Suprapubic skin (tissue), 4 donors: ENCODE measurements at regions not wholly inside any gene's neighbourhood (a gene's known extent, or its start where the extent isn't known, plus 50 kb on each side); places are given as distances from the start of the nearest gene placed in this dataset.

Experiments used
- DNase-seq, 2 donors: peaks; one replicate each; pipeline ENCODE4 v3.0.0-alpha.2; 2019; ENCODE audit warnings: low spot score in 2 of 2
- H3K27ac ChIP-seq: fragments of 200-600 bp; sonication (generic); one replicate; pipeline ENCODE4 v1.5.1; 2019
- H3K27me3 ChIP-seq: fragments of 200-600 bp; sonication (generic); one replicate; pipeline ENCODE4 v1.5.1; 2019
- H3K36me3 ChIP-seq: fragments of 200-600 bp; sonication (generic); one replicate; pipeline ENCODE4 v1.5.1; 2019
- H3K4me1 ChIP-seq: fragments of 200-600 bp; sonication (generic); one replicate; pipeline ENCODE4 v1.5.1; 2019
- H3K4me3 ChIP-seq: fragments of 200-600 bp; sonication (generic); one replicate; pipeline ENCODE4 v1.5.1; 2019; ENCODE audit warnings: mild to moderate bottlenecking
- H3K9me3 ChIP-seq: fragments of 200-600 bp; sonication (generic); one replicate; pipeline ENCODE4 v1.5.1; 2019
- CTCF ChIP-seq, 2 donors: fragments of 200-600 bp in 1 of 2; fragments of 450-650 bp in 1 of 2; sonication (generic) in 1 of 2; IDR thresholded peaks; one replicate each; pipeline ENCODE4 v1.5.1; 2016 to 2019; ENCODE audit warnings: antibody characterized with exemption in 2 of 2, mild to moderate bottlenecking in 1 of 2, moderate library complexity in 1 of 2
- EP300 ChIP-seq: sonication (generic); formaldehyde crosslinking; IDR thresholded peaks from one replicate; pipeline ENCODE4 v1.6.1; 2017; ENCODE audit warnings: antibody characterized with exemption
- POLR2A ChIP-seq, 2 donors: fragments of 450-650 bp; IDR thresholded peaks; one replicate each; pipeline ENCODE4 v1.6.1; 2017; ENCODE audit warnings: antibody characterized with exemption in 2 of 2, mild to moderate bottlenecking in 2 of 2, moderate library complexity in 2 of 2
- POLR2AphosphoS5 ChIP-seq, 3 donors: sonication (generic); formaldehyde crosslinking; IDR thresholded peaks; one replicate each; pipeline ENCODE4 v1.6.1; 2017; ENCODE audit warnings: antibody characterized with exemption in 3 of 3
- WGBS: methylation state at CpG from one replicate; pipeline ENCODE4 v1.1.5; 2018; 5-methylcytosine and 5-hydroxymethylcytosine counted together

- Histone ChIP-seq H3K27me3 (no peaks in the 10 kb centered on the region), H3K9me3 (no peaks in the 10 kb centered on the region), H3K36me3 (no peaks in the 10 kb centered on the region), H3K27ac (no peak overlapping the region), H3K4me1 (no peaks in the 10 kb centered on the region), H3K4me3 (no peak overlapping the region)
- WGBS: 60% methylated on average over 3 of the region's 3 CpGs
- TF ChIP-seq CTCF (IDR thresholded peaks at IDR 0.05) (no peak), EP300 (no peak), POLR2A (IDR thresholded peaks at IDR 0.05) (no peak), POLR2AphosphoS5 (IDR thresholded peaks at IDR 0.05) (no peak)
- DNase-seq: no peak
Observed at GRCh38 chr2:180842461-180842860, 137.9 kb upstream of the UBE2E3 start.

DNA sequence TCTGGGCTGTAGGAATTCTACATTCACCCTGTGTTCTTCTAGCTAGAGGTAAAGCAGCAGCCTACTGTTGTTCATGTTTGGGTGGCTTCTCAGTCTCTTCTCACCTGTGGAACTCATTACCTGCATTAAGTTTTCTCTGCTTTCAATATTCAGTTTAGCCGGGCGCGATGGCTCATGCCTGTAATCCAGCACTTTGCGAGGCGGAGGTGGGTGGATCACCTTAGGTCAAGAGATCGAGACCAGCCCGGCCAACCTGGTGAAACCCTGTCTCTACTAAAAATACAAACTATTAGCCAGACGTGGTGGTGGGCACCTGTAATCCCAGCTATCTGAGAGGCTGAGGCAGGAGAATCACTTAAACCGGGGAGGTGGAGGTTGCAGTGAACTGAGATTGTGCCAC lies 139.8 kb upstream of the UBE2E3 start:
- H3K27me3 ChIP-seq: no peaks in the 10 kb centered on the region

DNA sequence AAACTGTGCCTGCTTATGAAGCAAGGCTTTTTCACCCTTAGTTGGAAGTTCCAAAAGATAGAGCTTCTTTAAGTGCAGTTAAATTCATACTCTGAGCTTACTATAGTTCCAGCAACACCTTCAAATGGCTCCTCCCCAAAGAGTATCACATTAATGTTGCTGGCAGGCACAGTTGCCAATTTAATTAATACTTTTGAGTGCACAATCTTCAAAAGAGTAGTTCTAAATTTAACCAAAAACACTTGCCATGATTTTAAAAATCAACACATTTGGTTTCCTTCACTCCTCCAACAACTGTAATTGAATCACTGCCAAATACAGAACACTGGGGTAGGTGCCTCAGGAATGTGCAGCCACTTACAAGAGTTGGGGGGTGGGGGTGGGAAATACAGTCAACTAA lies 150.6 kb upstream of the UBE2E3 start:
- H3K4me3 ChIP-seq: no peak overlapping the region
- H3K4me1 ChIP-seq: no peaks in the 10 kb centered on the region
- H3K27ac ChIP-seq: no peak overlapping the region
- TF ChIP-seq POLR2A (IDR thresholded peaks at IDR 0.05) (no peak), POLR2AphosphoS5 (IDR thresholded peaks at IDR 0.05) (no peak), EP300 (no peak), CTCF (IDR thresholded peaks at IDR 0.05) (no peak)
- H3K27me3 ChIP-seq: no peaks in the 10 kb centered on the region
- H3K36me3 ChIP-seq: no peaks in the 10 kb centered on the region
- no peak for DNase-seq
- no peaks in the 10 kb centered on the region for H3K9me3 ChIP-seq

More for the DNA sequence above, 139.8 kb upstream of the UBE2E3 start:
- Histone ChIP-seq H3K9me3 (no peaks in the 10 kb centered on the region), H3K4me3 (no peak overlapping the region), H3K36me3 (no peaks in the 10 kb centered on the region), H3K27ac (no peak overlapping the region), H3K4me1 (no peaks in the 10 kb centered on the region)
- no peak for DNase-seq
- TF ChIP-seq POLR2AphosphoS5 (IDR thresholded peaks at IDR 0.05) (no peak), CTCF (IDR thresholded peaks at IDR 0.05) (no peak), EP300 (no peak), POLR2A (IDR thresholded peaks at IDR 0.05) (no peak)
- WGBS: 91% methylated on average over 9 of the region's 9 CpGs

DNA sequence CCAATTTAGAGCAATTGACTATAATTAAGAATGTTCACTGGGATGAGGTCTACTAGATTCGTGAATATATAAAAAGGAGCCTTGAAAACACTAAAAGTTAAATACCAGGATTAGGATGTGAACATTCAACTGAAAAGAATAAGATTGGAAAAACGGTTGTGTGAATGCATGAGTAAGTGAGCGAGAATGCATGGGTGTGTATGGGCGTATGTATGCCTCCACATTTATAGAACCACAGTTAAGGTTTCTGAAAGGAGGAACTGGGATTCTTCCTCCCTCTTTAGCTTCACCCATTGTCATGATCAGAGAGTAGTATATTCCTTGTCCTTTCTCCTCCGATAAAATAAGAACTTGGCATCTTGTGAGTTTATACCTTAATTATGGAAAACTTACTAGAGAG lies 151.1 kb upstream of the UBE2E3 start:
- Histone ChIP-seq H3K27ac (no peak overlapping the region), H3K27me3 (no peaks in the 10 kb centered on the region), H3K4me3 (no peak overlapping the region), H3K9me3 (no peaks in the 10 kb centered on the region), H3K36me3 (no peaks in the 10 kb centered on the region), H3K4me1 (no peaks in the 10 kb centered on the region)
- 82% methylated on average over 5 of the region's 5 CpGs for WGBS
- no peak for DNase-seq
- no peak for TF ChIP-seq POLR2A (IDR thresholded peaks at IDR 0.05)
- no peak for TF ChIP-seq EP300

GRCh38 chr2:180828756-180829155 lies 151.6 kb upstream of the UBE2E3 start:
- TF ChIP-seq POLR2A (IDR thresholded peaks at IDR 0.05) (no peak), POLR2AphosphoS5 (IDR thresholded peaks at IDR 0.05) (no peak), CTCF (IDR thresholded peaks at IDR 0.05) (no peak), EP300 (no peak)
- H3K27me3 ChIP-seq: no peaks in the 10 kb centered on the region
- 76% methylated on average over 2 of the region's 2 CpGs for WGBS

GRCh38 chr2:180823546-180824141 lies 156.8 kb upstream of the UBE2E3 start:
- H3K36me3 ChIP-seq: no peaks in the 10 kb centered on the region
- H3K27me3 ChIP-seq: no peaks in the 10 kb centered on the region
- TF ChIP-seq POLR2A (IDR thresholded peaks at IDR 0.05) (no peak), POLR2AphosphoS5 (IDR thresholded peaks at IDR 0.05) (no peak), CTCF (IDR thresholded peaks at IDR 0.05) (no peak), EP300 (no peak)
- H3K4me1 ChIP-seq: no peaks in the 10 kb centered on the region
- no peak for DNase-seq
- no peaks in the 10 kb centered on the region for H3K9me3 ChIP-seq
- WGBS: 82% methylated on average over 5 of the region's 5 CpGs
- H3K27ac ChIP-seq: no peak overlapping the region
- H3K4me3 ChIP-seq: no peak overlapping the region

More at GRCh38 chr2:180828756-180829155, 151.6 kb upstream of the UBE2E3 start:
- Histone ChIP-seq H3K27ac (no peak overlapping the region), H3K4me1 (no peaks in the 10 kb centered on the region), H3K4me3 (no peak overlapping the region), H3K36me3 (no peaks in the 10 kb centered on the region), H3K9me3 (no peaks in the 10 kb centered on the region)
- DNase-seq: no peak
